ENCODE measurements at regions not wholly inside any gene's neighbourhood (a gene's known extent, or its start where the extent isn't known, plus 50 kb on each side); places are given as distances from the start of the nearest gene placed in this dataset.

GRCh38 chr15:39144613-39145499 lies 436.0 kb upstream of the THBS1 start:
- Mint-ChIP-seq H3K27me3 (ENCODE audit: low read depth) (peaks cover 6% of the 10 kb centered on the region), H3K36me3 (ENCODE audit: low read depth) (no peaks in the 10 kb centered on the region), H3K27ac (no peak overlapping the region), H3K9me3 (ENCODE audit: insufficient read depth) (no peaks in the 10 kb centered on the region), H3K4me3 (no peak overlapping the region), H3K4me1 (ENCODE audit: low read depth) (peaks cover 25% of the 10 kb centered on the region)
- ChIA-PET POLR2A (no interaction called here), CTCF (interaction anchor here (1.1 to 1.8 kb wide), 3 partner anchors 9 to 435 kb away, joined by 4 to 6 read pairs (median 5); no protein-coding TSS in a partner anchor)
- ATAC-seq, result no peak
- no peak for DNase-seq

GRCh38 chr15:39145854-39146625 lies 434.8 kb upstream of the THBS1 start:
- POLR2A ChIA-PET, result no interaction called here
- Mint-ChIP-seq H3K4me3 (no peak overlapping the region), H3K27me3 (ENCODE audit: low read depth) (peaks cover 9% of the 10 kb centered on the region), H3K9me3 (ENCODE audit: insufficient read depth) (no peaks in the 10 kb centered on the region), H3K4me1 (ENCODE audit: low read depth) (peaks cover 25% of the 10 kb centered on the region), H3K36me3 (ENCODE audit: low read depth) (no peaks in the 10 kb centered on the region), H3K27ac (no peak overlapping the region)
- DNase-seq (no peak), ATAC-seq (no peak)
- CTCF ChIA-PET, result interaction anchor here (1.8 kb wide), 1 partner anchor 21 kb away, joined by 6 read pairs; no protein-coding TSS in a partner anchor

GRCh38 chr15:39149636-39150150 lies 431.2 kb upstream of the THBS1 start:
- H3K9me3 Mint-ChIP-seq (ENCODE audit: insufficient read depth), result no peaks in the 10 kb centered on the region
- no peak overlapping the region for H3K27ac Mint-ChIP-seq
- H3K27me3 Mint-ChIP-seq (ENCODE audit: low read depth), result peaks cover 21% of the 10 kb centered on the region
- ChIA-PET CTCF (no interaction called here), POLR2A (no interaction called here)
- DNase-seq, result no peak
- H3K4me1 Mint-ChIP-seq (ENCODE audit: low read depth), result peaks cover 3% of the 10 kb centered on the region
- H3K36me3 Mint-ChIP-seq (ENCODE audit: low read depth), result no peaks in the 10 kb centered on the region
- no peak overlapping the region for H3K4me3 Mint-ChIP-seq
- no peak for ATAC-seq

GRCh38 chr15:39151545-39151944 lies 429.3 kb upstream of the THBS1 start:
- H3K9me3 Mint-ChIP-seq (ENCODE audit: insufficient read depth), result no peaks in the 10 kb centered on the region
- H3K27ac Mint-ChIP-seq, result no peak overlapping the region
- ATAC-seq, result no peak
- H3K4me1 Mint-ChIP-seq (ENCODE audit: low read depth), result no peaks in the 10 kb centered on the region
- POLR2A ChIA-PET, result no interaction called here
- H3K4me3 Mint-ChIP-seq, result no peak overlapping the region
- CTCF ChIA-PET, result no interaction called here
- peaks cover 21% of the 10 kb centered on the region for H3K27me3 Mint-ChIP-seq (ENCODE audit: low read depth)
- no peaks in the 10 kb centered on the region for H3K36me3 Mint-ChIP-seq (ENCODE audit: low read depth)
- DNase-seq, result no peak

- ATAC-seq (no peak), DNase-seq (no peak)
- Mint-ChIP-seq H3K27me3 (ENCODE audit: low read depth) (peaks cover 26% of the 10 kb centered on the region), H3K4me1 (ENCODE audit: low read depth) (no peaks in the 10 kb centered on the region), H3K27ac (no peak overlapping the region), H3K36me3 (ENCODE audit: low read depth) (no peaks in the 10 kb centered on the region), H3K9me3 (ENCODE audit: insufficient read depth) (no peaks in the 10 kb centered on the region), H3K4me3 (no peak overlapping the region)
- CTCF ChIA-PET, result no interaction called here
- POLR2A ChIA-PET, result no interaction called here
Measured at GRCh38 chr15:39153058-39153714, 427.7 kb upstream of the THBS1 start.

GRCh38 chr15:39153716-39154115 lies 427.2 kb upstream of the THBS1 start:
- Mint-ChIP-seq H3K4me1 (ENCODE audit: low read depth) (no peaks in the 10 kb centered on the region), H3K9me3 (ENCODE audit: insufficient read depth) (no peaks in the 10 kb centered on the region), H3K36me3 (ENCODE audit: low read depth) (no peaks in the 10 kb centered on the region), H3K27me3 (ENCODE audit: low read depth) (peaks cover 28% of the 10 kb centered on the region), H3K27ac (no peak overlapping the region), H3K4me3 (no peak overlapping the region)
- DNase-seq, result no peak
- ChIA-PET CTCF (interaction anchor here (1.0 kb wide), 1 partner anchor 9 kb away, joined by 4 read pairs; no protein-coding TSS in a partner anchor), POLR2A (no interaction called here)
- no peak for ATAC-seq

- H3K9me3 Mint-ChIP-seq (ENCODE audit: insufficient read depth), result no peaks in the 10 kb centered on the region
- peaks cover 25% of the 10 kb centered on the region for H3K27me3 Mint-ChIP-seq (ENCODE audit: low read depth)
- ChIA-PET CTCF (interaction anchor here (1.0 kb wide), 1 partner anchor 9 kb away, joined by 4 read pairs; no protein-coding TSS in a partner anchor), POLR2A (no interaction called here)
- ATAC-seq (no peak), DNase-seq (no peak)
- H3K4me3 Mint-ChIP-seq, result no peak overlapping the region
- no peak overlapping the region for H3K27ac Mint-ChIP-seq
- no peaks in the 10 kb centered on the region for H3K36me3 Mint-ChIP-seq (ENCODE audit: low read depth)
- no peaks in the 10 kb centered on the region for H3K4me1 Mint-ChIP-seq (ENCODE audit: low read depth)
Measured at GRCh38 chr15:39154227-39154638, 426.6 kb upstream of the THBS1 start.

- Mint-ChIP-seq H3K36me3 (ENCODE audit: low read depth) (no peaks in the 10 kb centered on the region), H3K4me1 (ENCODE audit: low read depth) (no peaks in the 10 kb centered on the region), H3K4me3 (no peak overlapping the region), H3K27me3 (ENCODE audit: low read depth) (peaks cover 23% of the 10 kb centered on the region), H3K9me3 (ENCODE audit: insufficient read depth) (no peaks in the 10 kb centered on the region), H3K27ac (no peak overlapping the region)
- ChIA-PET POLR2A (no interaction called here), CTCF (interaction anchor here (1.0 kb wide), 1 partner anchor 10 kb away, joined by 4 read pairs; no protein-coding TSS in a partner anchor)
- no peak for DNase-seq
- no peak for ATAC-seq
Measured at GRCh38 chr15:39154776-39155175, 426.1 kb upstream of the THBS1 start.

GRCh38 chr15:39156166-39156565 lies 424.7 kb upstream of the THBS1 start:
- POLR2A ChIA-PET, result no interaction called here
- Mint-ChIP-seq H3K9me3 (ENCODE audit: insufficient read depth) (no peaks in the 10 kb centered on the region), H3K4me1 (ENCODE audit: low read depth) (no peaks in the 10 kb centered on the region), H3K36me3 (ENCODE audit: low read depth) (no peaks in the 10 kb centered on the region), H3K27me3 (ENCODE audit: low read depth) (peaks cover 25% of the 10 kb centered on the region), H3K4me3 (no peak overlapping the region), H3K27ac (no peak overlapping the region)
- no peak for DNase-seq
- no peak for ATAC-seq
- CTCF ChIA-PET, result no interaction called here

GRCh38 chr15:39156646-39157250 lies 424.1 kb upstream of the THBS1 start:
- CTCF ChIA-PET, result no interaction called here
- Mint-ChIP-seq H3K36me3 (ENCODE audit: low read depth) (no peaks in the 10 kb centered on the region), H3K4me3 (no peak overlapping the region), H3K4me1 (ENCODE audit: low read depth) (no peaks in the 10 kb centered on the region), H3K9me3 (ENCODE audit: insufficient read depth) (no peaks in the 10 kb centered on the region), H3K27me3 (ENCODE audit: low read depth) (peaks cover 28% of the 10 kb centered on the region), H3K27ac (no peak overlapping the region)
- POLR2A ChIA-PET, result no interaction called here
- no peak for DNase-seq
- ATAC-seq, result no peak

GRCh38 chr15:39157882-39158281 lies 423.0 kb upstream of the THBS1 start:
- Mint-ChIP-seq H3K36me3 (ENCODE audit: low read depth) (no peaks in the 10 kb centered on the region), H3K27me3 (ENCODE audit: low read depth) (peaks cover 27% of the 10 kb centered on the region), H3K4me3 (no peak overlapping the region), H3K9me3 (ENCODE audit: insufficient read depth) (no peaks in the 10 kb centered on the region), H3K4me1 (ENCODE audit: low read depth) (no peaks in the 10 kb centered on the region), H3K27ac (no peak overlapping the region)
- ATAC-seq (no peak), DNase-seq (no peak)
- ChIA-PET CTCF (no interaction called here), POLR2A (interaction anchor here (0.6 kb wide), 1 partner anchor 368 kb away, joined by 3 read pairs; no protein-coding TSS in a partner anchor)
